GM18870 (cell line): ENCODE measurements at regions not wholly inside any gene's neighbourhood (a gene's known extent, or its start where the extent isn't known, plus 50 kb on each side); places are given as distances from the start of the nearest gene placed in this dataset.
"Not testable (repeated sequence)": the region's sequence is repeated elsewhere in the genome, so short reads cannot be mapped to it uniquely, and the experiment has no call there.

Source experiments
- ATAC-seq: cut with Tn5 transposase; IDR thresholded peaks from one replicate; pipeline ENCODE4 v1.9.1; 2021; ENCODE audit warnings: moderate library complexity; ENCODE audit not compliant: unreplicated experiment

DNA sequence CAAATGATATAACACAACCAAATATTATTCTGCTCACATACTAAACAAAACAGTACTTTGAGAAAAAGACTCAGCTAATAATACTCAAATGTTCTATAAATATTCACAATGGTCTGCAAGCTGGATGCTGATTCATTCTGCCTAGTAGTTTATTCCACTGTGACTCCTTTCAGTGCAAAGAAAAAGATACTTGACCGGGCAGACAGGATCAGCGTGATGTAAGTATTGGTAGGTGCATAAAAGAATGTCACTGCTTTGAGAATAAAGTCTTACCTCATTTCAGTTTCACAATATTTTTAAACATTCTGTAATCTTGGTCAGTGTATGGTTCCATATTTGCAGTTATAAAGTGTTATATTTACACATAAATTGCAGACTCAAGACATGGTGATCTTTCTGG is 223.0 kb upstream of the NUDT12 start:
- ATAC-seq = no peak

GRCh38 chr5:103783669-103784068 is 221.1 kb upstream of the NUDT12 start:
- no peak for ATAC-seq

- no peak for ATAC-seq
Observed at GRCh38 chr5:103780794-103781193, 218.2 kb upstream of the NUDT12 start.

DNA sequence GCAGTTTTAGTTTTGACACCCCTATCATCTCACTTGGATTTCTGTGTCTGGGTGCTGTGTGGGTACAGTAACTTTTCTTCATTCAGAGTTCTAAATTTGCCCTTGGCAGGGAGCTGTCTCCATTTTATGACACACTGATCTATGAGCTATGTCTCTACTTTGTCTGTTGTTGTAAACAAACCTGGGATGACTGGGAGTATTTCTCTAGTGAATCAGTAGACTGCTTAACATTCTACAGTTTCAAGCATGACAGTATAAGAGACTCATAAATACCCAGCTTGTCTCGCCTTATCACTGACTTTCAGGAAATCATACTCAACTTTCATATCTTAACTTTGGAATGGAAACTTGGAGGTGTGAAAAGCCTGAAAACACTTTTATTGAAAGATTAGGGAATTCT is 212.1 kb upstream of the NUDT12 start:
- ATAC-seq = no peak

DNA sequence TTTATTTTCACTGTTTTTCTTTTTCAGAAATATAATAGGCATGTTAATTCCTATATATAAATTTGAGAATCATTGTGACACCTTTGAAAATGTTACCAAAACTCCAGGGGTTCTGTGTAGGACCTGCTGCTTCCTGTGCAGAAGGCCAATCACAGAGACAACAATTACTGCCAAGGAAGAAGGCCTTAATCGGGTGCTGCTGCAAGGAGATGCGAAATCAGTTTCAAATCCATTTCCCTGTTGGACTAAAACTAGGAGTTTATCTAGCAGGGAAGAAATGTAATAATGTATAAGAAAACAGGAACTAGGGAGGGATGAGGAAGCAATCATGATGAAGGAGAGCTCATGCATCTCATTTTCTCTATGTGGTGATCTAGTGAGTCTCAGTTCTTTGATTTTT is 209.7 kb upstream of the NUDT12 start:
- ATAC-seq = no peak

- ATAC-seq = no peak
Observed at GRCh38 chr5:103764403-103764802, 201.8 kb upstream of the NUDT12 start.

DNA sequence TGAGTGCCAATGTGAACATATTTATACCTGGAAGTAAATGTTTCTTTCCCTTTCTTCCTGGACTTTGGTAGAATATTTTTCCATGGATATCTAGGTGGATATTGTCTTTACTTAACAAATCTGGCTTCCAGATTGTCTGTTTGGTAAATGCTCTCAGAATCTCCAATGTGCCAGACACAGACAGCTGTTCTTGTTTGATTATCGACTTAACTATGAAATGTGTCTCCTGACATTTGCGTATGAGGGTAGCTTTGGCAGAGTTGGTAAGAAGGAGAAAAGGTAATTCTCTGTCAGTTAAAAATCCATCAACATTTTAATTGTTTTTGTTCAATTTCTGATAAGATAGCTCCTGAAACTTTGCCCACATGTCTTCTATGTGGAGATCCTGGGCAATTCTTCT is 196.4 kb upstream of the NUDT12 start:
- no peak for ATAC-seq

DNA sequence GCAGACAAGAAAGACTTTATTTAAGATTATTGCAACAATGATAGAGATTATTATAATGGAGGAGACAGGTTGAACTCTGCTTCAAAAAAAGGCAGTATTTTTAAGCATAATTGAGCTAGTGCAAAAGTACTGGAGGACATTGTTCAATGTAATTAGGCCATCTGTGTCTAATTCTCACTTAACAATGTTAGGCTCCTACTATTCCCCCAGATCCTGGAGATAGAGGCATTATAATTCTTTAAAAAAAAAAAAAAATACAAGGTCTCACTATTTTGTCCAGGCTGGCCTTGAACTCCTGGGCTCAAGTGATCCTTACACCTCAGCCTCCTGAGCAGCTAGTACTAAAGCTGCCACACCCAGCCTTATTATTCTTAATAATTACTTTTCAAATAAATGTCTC is 193.4 kb upstream of the NUDT12 start:
- ATAC-seq = no peak

GRCh38 chr5:103745353-103746065 is 182.9 kb upstream of the NUDT12 start:
- no peak for ATAC-seq

DNA sequence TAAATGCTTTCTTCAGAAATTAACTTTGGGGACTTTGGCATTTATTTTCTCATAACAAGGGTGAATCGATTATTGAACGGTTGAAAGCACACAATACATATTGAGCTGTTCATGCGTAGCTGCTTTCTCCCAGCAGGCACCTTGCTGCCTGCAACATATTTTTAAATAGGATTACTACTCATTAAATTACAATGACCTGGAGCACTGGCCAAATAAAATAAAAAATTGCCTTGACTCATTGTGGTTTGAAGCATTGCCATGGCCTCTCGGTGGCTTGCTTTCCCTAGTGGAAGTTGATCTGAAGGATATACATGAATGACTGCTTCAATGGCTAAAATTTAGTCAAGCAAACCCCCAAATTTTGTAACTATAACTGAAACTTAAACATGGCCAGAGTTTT is 181.6 kb upstream of the NUDT12 start:
- ATAC-seq = no peak

GRCh38 chr5:103743421-103743820 is 180.8 kb upstream of the NUDT12 start:
- ATAC-seq = no peak

- ATAC-seq = no peak
Observed at GRCh38 chr5:103741984-103742383, 179.4 kb upstream of the NUDT12 start.

- ATAC-seq = not testable (repeated sequence)
Observed at GRCh38 chr5:103736343-103736742, 173.8 kb upstream of the NUDT12 start.

DNA sequence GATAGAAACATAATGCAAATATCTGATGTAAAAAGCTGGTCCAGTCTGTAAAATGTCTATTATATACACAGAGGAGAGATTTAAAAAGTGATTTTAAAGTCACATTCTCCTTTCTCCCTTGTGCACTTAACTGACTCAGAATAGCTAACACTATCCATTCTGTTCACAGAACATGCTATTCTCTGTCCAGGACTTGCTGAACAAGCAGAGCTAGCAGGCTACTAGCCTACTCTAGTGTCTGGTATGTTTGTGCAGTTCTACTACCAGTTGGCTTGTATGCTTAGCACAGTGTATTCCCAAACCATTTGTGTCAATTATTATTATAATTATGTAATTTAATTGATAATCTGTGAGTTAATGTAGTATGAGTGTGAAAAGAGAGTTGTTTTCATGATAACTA is 161.7 kb upstream of the NUDT12 start:
- ATAC-seq = no peak

DNA sequence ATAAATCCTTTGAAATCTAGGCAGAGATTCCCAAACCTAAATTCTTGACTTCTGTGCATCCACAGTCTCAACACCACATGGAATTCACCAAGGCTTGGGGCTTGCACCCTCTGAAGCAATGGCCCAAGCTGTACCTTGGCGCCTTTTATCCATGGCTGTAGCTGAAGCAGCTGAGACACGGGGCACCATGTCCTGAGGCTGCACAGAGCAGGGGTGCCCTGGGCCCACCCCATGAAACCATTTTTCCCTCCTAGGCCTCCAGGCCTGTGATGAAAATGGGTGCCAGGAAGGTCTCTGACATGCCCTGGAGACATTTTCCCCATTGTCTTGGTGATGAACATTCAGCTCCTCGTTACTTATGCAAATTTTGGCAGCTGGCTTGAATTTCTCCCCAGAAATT is 158.6 kb upstream of the NUDT12 start:
- ATAC-seq = no peak

- no peak for ATAC-seq
Observed at GRCh38 chr5:103718108-103718507, 155.5 kb upstream of the NUDT12 start.

- ATAC-seq = no peak
Observed at GRCh38 chr5:103708601-103709000, 146.0 kb upstream of the NUDT12 start.

- no peak for ATAC-seq
Observed at GRCh38 chr5:103706939-103707682, 144.5 kb upstream of the NUDT12 start.

DNA sequence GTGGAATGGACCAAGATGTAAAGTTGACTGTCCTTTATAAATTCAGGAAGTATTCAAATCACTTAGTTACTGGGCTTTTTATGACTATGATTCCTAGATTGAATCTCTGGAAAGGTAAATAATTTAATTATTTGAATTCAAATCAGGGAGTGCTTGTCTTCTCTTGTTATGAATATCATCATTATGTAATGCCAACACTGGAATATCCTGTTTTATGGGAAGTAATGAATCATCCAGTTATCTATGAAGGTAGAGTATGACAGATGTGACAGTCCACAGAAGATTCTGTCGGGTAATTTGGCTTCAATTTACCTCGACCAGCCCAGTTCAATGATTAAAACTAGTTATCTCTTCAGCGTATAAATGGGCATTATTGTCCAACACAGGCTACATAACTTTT is 141.0 kb upstream of the NUDT12 start:
- no peak for ATAC-seq

- ATAC-seq = no peak
Observed at GRCh38 chr5:103693517-103693916, 130.9 kb upstream of the NUDT12 start.

DNA sequence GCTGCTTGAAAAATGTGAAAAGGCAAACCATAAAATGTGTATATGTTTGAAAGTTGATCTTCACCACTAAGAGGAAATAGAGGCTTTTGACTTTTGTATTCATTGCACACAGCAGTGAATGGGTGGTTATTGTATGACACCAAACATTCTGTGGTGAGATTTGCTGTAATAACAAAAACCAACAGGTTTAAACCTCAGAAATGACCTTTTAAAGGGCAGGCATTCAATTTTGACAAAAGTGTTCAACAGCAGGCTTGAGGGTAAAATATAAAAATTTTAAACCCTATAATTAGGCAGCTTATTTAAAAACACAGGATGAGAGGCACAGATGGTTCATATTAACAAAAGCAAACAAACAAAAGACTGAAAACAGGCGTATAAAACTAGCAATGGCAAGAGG is 128.1 kb upstream of the NUDT12 start:
- no peak for ATAC-seq

DNA sequence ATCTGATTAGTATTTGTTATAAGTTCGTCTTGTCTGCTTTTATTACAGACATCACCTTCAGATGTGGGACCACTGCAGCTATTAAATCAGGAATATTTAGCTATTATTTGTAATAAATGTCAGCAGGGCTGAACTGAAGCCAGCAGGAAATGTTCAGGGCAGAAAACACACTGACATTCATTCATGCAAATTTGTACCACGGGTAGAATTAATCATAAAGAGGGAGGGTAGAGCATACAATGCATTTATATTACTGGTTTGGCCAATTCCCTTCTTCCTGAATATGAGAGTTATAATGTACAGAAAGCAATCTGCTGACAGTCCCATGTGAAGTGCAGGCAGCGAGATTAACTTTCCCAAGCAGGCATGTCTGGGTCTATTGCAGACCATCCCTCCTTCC is 117.3 kb upstream of the NUDT12 start:
- no peak for ATAC-seq

DNA sequence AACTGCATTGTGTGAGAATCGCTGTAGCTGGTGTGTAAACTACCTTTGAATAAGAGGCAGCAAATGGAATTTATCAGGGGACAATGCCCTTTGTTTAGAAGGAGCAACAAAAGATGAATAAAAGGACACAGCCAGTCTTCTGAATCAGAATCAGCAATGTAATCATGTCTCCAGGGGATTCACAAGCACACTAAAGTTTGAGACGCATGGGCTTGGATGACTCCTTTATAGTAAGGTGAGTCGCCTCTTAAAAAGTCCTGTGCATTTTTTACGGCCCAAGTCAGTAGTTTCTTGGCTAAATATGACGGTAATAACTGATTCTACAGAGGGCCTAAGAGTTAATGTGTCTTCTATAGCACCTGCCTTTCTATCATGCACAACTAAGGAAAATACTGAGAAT is 113.6 kb upstream of the NUDT12 start:
- not testable (repeated sequence) for ATAC-seq
